ENCODE measurements at regions not wholly inside any gene's neighbourhood (a gene's known extent, or its start where the extent isn't known, plus 50 kb on each side); places are given as distances from the start of the nearest gene placed in this dataset.

GRCh38 chr10:77699080-77699645, 61.6 kb upstream of the KCNMA1 start:
- Histone ChIP-seq H2AFZ (ENCODE audit: insufficient read depth, low read depth, low read length, poor library complexity, severe bottlenecking) (no peak overlapping the region), H3K4me3 (ENCODE audit: control extremely low read depth in 1 of 5, extremely low read depth in 1 of 5, insufficient read depth in 1 of 5, low read depth in 2 of 5, low read length in 4 of 5) (no peak overlapping the region), H3K4me1 (ENCODE audit: control insufficient read depth in 2 of 2, insufficient read depth in 2 of 2, low read length in 2 of 2) (peaks cover 0 to 10% of the 10 kb centered on the region in 2 donors), H3K4me2 (replicated peaks; ENCODE audit: low read depth, low read length, poor library complexity, severe bottlenecking) (no peak overlapping the region), H3K79me2 (ENCODE audit: control insufficient read depth, insufficient read depth, low read length) (no peaks in the 10 kb centered on the region), H3K27me3 (replicated peaks in 1 of 4; ENCODE audit: control extremely low read depth in 1 of 4, control insufficient read depth in 3 of 4, insufficient read depth in 4 of 4, low read length in 3 of 4) (no peaks in the 10 kb centered on the region), H3K36me3 (replicated peaks in 1 of 2; ENCODE audit: control extremely low read depth in 1 of 2, control insufficient read depth in 1 of 2, extremely low read depth in 1 of 2, insufficient read depth in 2 of 2, low read length in 1 of 2) (no peaks in the 10 kb centered on the region), H3K9me3 (ENCODE audit: control extremely low read depth in 1 of 3, control insufficient read depth in 2 of 3, insufficient read depth in 1 of 3, low read length in 2 of 3) (peaks cover 0 to 3% (median 0%) of the 10 kb centered on the region in 3 donors), H3K27ac (ENCODE audit: low read length in 2 of 2) (no peak overlapping the region), H3K9ac (ENCODE audit: low read length) (no peak overlapping the region), H4K20me1 (ENCODE audit: control insufficient read depth, insufficient read depth, low read length, poor library complexity, severe bottlenecking) (no peaks in the 10 kb centered on the region)
- CTCF ChIA-PET: interaction anchor here (5.0 kb wide), 1 partner anchor 13 kb away, joined by 28 read pairs; no protein-coding TSS in a partner anchor
- POLR2A ChIA-PET: no interaction called here
- Mint-ChIP-seq H3K27ac (no peak overlapping the region), H3K4me1 (peaks cover 15% of the 10 kb centered on the region), H3K9me3 (ENCODE audit: insufficient read depth) (peaks cover 3% of the 10 kb centered on the region), H3K4me3 (no peak overlapping the region), H3K27me3 (no peaks in the 10 kb centered on the region)
- intact Hi-C loops (cut with micrococcal nuclease): loop anchor here (10.0 kb wide), 1 partner anchor 56 kb away; no protein-coding TSS in a partner anchor
- WGBS (ENCODE audit: insufficient coverage): 88% methylated on average over 1 of the region's 1 CpG
- DNase-seq: no peak
- no peak for TF ChIP-seq EZH2 (IDR thresholded peaks at IDR 0.05; ENCODE audit: borderline replicate concordance, insufficient read depth, low read depth, low read length, poor library complexity, severe bottlenecking)
- TF ChIP-seq CTCF (IDR thresholded peaks at IDR 0.05): no peak
- no peak for ATAC-seq (ENCODE audit: low read depth)

GRCh38 chr10:77698267-77698931, 60.8 kb upstream of the KCNMA1 start:
- ChIA-PET POLR2A (no interaction called here), CTCF (interaction anchor here (5.0 kb wide), 1 partner anchor 14 kb away, joined by 28 read pairs; no protein-coding TSS in a partner anchor)
- Mint-ChIP-seq H3K9me3 (ENCODE audit: insufficient read depth) (no peaks in the 10 kb centered on the region), H3K27me3 (no peaks in the 10 kb centered on the region), H3K4me1 (peaks cover 15% of the 10 kb centered on the region), H3K27ac (no peak overlapping the region), H3K4me3 (no peak overlapping the region)
- Histone ChIP-seq H4K20me1 (ENCODE audit: control insufficient read depth, insufficient read depth, low read length, poor library complexity, severe bottlenecking) (no peaks in the 10 kb centered on the region), H3K9ac (ENCODE audit: low read length) (no peak overlapping the region), H3K4me2 (replicated peaks; ENCODE audit: low read depth, low read length, poor library complexity, severe bottlenecking) (no peak overlapping the region), H3K9me3 (ENCODE audit: control extremely low read depth in 1 of 3, control insufficient read depth in 2 of 3, insufficient read depth in 1 of 3, low read length in 2 of 3) (no peaks in the 10 kb centered on the region), H3K4me1 (ENCODE audit: control insufficient read depth in 2 of 2, insufficient read depth in 2 of 2, low read length in 2 of 2) (peaks cover 0 to 10% of the 10 kb centered on the region in 2 donors), H3K79me2 (ENCODE audit: control insufficient read depth, insufficient read depth, low read length) (no peaks in the 10 kb centered on the region), H3K27me3 (replicated peaks in 1 of 4; ENCODE audit: control extremely low read depth in 1 of 4, control insufficient read depth in 3 of 4, insufficient read depth in 4 of 4, low read length in 3 of 4) (no peaks in the 10 kb centered on the region), H2AFZ (ENCODE audit: insufficient read depth, low read depth, low read length, poor library complexity, severe bottlenecking) (no peak overlapping the region), H3K4me3 (ENCODE audit: control extremely low read depth in 1 of 5, extremely low read depth in 1 of 5, insufficient read depth in 1 of 5, low read depth in 2 of 5, low read length in 4 of 5) (no peak overlapping the region), H3K27ac (ENCODE audit: low read length in 2 of 2) (no peak overlapping the region), H3K36me3 (replicated peaks in 1 of 2; ENCODE audit: control extremely low read depth in 1 of 2, control insufficient read depth in 1 of 2, extremely low read depth in 1 of 2, insufficient read depth in 2 of 2, low read length in 1 of 2) (no peaks in the 10 kb centered on the region)
- ATAC-seq (ENCODE audit: low read depth): no peak
- no peak for DNase-seq
- no peak for TF ChIP-seq EZH2 (IDR thresholded peaks at IDR 0.05; ENCODE audit: borderline replicate concordance, insufficient read depth, low read depth, low read length, poor library complexity, severe bottlenecking)
- no peak for TF ChIP-seq CTCF (IDR thresholded peaks at IDR 0.05)
- intact Hi-C loops (cut with micrococcal nuclease): loop anchor here (10.0 kb wide), 1 partner anchor 56 kb away; no protein-coding TSS in a partner anchor
- WGBS (ENCODE audit: insufficient coverage): 50% methylated on average over 1 of the region's 5 CpGs
